IMR-90 (cell line): ENCODE measurements at regions not wholly inside any gene's neighbourhood (a gene's known extent, or its start where the extent isn't known, plus 50 kb on each side); places are given as distances from the start of the nearest gene placed in this dataset.

Source experiments
- ATAC-seq: fragments of 200-7000 bp; cut with Tn5 transposase; 2 replicates; pipeline ENCODE4 v1.9.1; 2020; ENCODE audit warnings: low read depth, mild to moderate bottlenecking, moderate library complexity
- BruUV-seq: library from RNA; stranded (reverse); fragments of 400-500 nt; replicated peaks from 2 replicates; lab custom pipeline; 2021; lab: Mats Ljungman, UMichigan
- CTCF ChIA-PET: fragments of 300-600 bp; formaldehyde crosslinking; extraction: SDS; loops from one replicate; lab custom pipeline; 2021; ENCODE audit warnings: antibody characterized with exemption; lab: Yijun Ruan, JAX
- POLR2A ChIA-PET: fragments of 300-600 bp; sonication (Branson Sonifier 250); formaldehyde crosslinking; loops from one replicate; lab custom pipeline; 2022; ENCODE audit warnings: antibody characterized with exemption; ENCODE audit not compliant: unreplicated experiment; lab: Charles Lee
- DNase-seq: peaks from one replicate; pipeline ENCODE4 v3.0.0; 2013
- H2AFZ ChIP-seq: replicated peaks from 2 replicates; pipeline ENCODE3; 2013; ENCODE audit warnings: low read length, mild to moderate bottlenecking; ENCODE audit not compliant: poor library complexity
- H2AK5ac ChIP-seq: 2 replicates; pipeline ENCODE4 v1.6.1; 2013; ENCODE audit warnings: low read depth, low read length, inconsistent platforms
- H2AK9ac ChIP-seq: replicated peaks from 2 replicates; pipeline ENCODE3; 2013; ENCODE audit warnings: mild to moderate bottlenecking, low read depth, low read length, moderate library complexity; ENCODE audit not compliant: poor library complexity
- H2BK120ac ChIP-seq: 2 replicates; pipeline ENCODE4 v1.6.1; 2013; ENCODE audit warnings: low read depth, low read length, inconsistent platforms
- H2BK15ac ChIP-seq: 3 replicates; pipeline ENCODE4 v1.6.1; 2013; ENCODE audit warnings: low read depth, low read length, inconsistent platforms
- H2BK20ac ChIP-seq: 2 replicates; pipeline ENCODE4 v1.6.1; 2013; ENCODE audit warnings: low read depth, mild to moderate bottlenecking, inconsistent platforms, low read length, moderate library complexity
- H2BK5ac ChIP-seq: 2 replicates; pipeline ENCODE4 v1.6.1; 2013; ENCODE audit warnings: mild to moderate bottlenecking, low read depth, low read length, inconsistent platforms; ENCODE audit not compliant: poor library complexity, severe bottlenecking
- H3K14ac ChIP-seq: replicated peaks from 2 replicates; pipeline ENCODE4 v1.6.1; 2013; ENCODE audit warnings: low read depth, low read length, inconsistent platforms
- H3K18ac ChIP-seq: 2 replicates; pipeline ENCODE4 v1.6.1; 2013; ENCODE audit warnings: low read depth, low read length, control low read depth
- H3K23ac ChIP-seq: 2 replicates; pipeline ENCODE4 v1.6.1; 2013; ENCODE audit warnings: low read depth, low read length, inconsistent platforms
- H3K27ac ChIP-seq: 2 replicates; pipeline ENCODE4 v1.5.1; 2013; ENCODE audit warnings: mild to moderate bottlenecking, control low read depth, low read length; ENCODE audit not compliant: insufficient read depth
- H3K27me3 ChIP-seq: 2 replicates; pipeline ENCODE4 v1.6.1; 2013; ENCODE audit warnings: low read length; ENCODE audit not compliant: control insufficient read depth, insufficient read depth
- H3K36me3 ChIP-seq: 2 replicates; pipeline ENCODE4 v1.6.1; 2013; ENCODE audit warnings: low read length, mixed read lengths; ENCODE audit not compliant: control insufficient read depth, insufficient read depth
- H3K4ac ChIP-seq: 2 replicates; pipeline ENCODE4 v1.6.1; 2013; ENCODE audit warnings: low read depth, low read length, inconsistent platforms
- H3K4me1 ChIP-seq: 2 replicates; pipeline ENCODE4 v1.6.1; 2013; ENCODE audit warnings: low read length, mixed read lengths; ENCODE audit not compliant: control insufficient read depth, insufficient read depth
- H3K4me2 ChIP-seq: 2 replicates; pipeline ENCODE4 v1.6.1; 2013; ENCODE audit warnings: low read depth, mild to moderate bottlenecking, control low read depth, low read length, moderate library complexity
- H3K4me3 ChIP-seq: 2 replicates; pipeline ENCODE4 v1.5.1; 2013; ENCODE audit warnings: low read depth, mild to moderate bottlenecking, control low read depth, low read length, moderate library complexity; ENCODE audit not compliant: insufficient read depth
- H3K56ac ChIP-seq: 2 replicates; pipeline ENCODE4 v1.6.1; 2013; ENCODE audit warnings: low read length, inconsistent platforms; ENCODE audit not compliant: insufficient read depth; ENCODE audit errors: extremely low read depth
- H3K79me1 ChIP-seq, 2 experiments: 2 replicates each; pipeline ENCODE4 v1.6.1; 2013; ENCODE audit warnings: low read length in 2 of 2, inconsistent platforms in 1 of 2, low read depth in 1 of 2
- H3K9ac ChIP-seq: 2 replicates; pipeline ENCODE4 v1.6.1; 2013; ENCODE audit warnings: low read depth, low read length, control low read depth
- H3K9me1 ChIP-seq: 2 replicates; pipeline ENCODE4 v1.6.1; 2013; ENCODE audit warnings: low read length, inconsistent platforms; ENCODE audit not compliant: insufficient read depth
- H3K9me3 ChIP-seq: 2 replicates; pipeline ENCODE4 v1.6.1; 2013; ENCODE audit warnings: low read length; ENCODE audit not compliant: control insufficient read depth, insufficient read depth
- H4K20me1 ChIP-seq: 2 replicates; pipeline ENCODE4 v1.6.1; 2013; ENCODE audit warnings: low read length, inconsistent platforms; ENCODE audit not compliant: insufficient read depth
- H4K5ac ChIP-seq: 2 replicates; pipeline ENCODE4 v1.6.1; 2013; ENCODE audit warnings: mild to moderate bottlenecking, low read depth, low read length, control low read depth
- H4K8ac ChIP-seq, 2 experiments: 2 replicates each; pipeline ENCODE4 v1.6.1; 2013; ENCODE audit warnings: low read depth in 2 of 2, low read length in 2 of 2, control low read depth in 1 of 2, inconsistent platforms in 1 of 2
- H4K91ac ChIP-seq: 2 replicates; pipeline ENCODE4 v1.6.1; 2013; ENCODE audit warnings: low read depth, low read length, inconsistent platforms; ENCODE audit not compliant: insufficient read depth
- BHLHE40 ChIP-seq: fragments of 150-350 bp; IDR thresholded peaks from 2 replicates; pipeline ENCODE4 v1.6.1; 2016; ENCODE audit warnings: mild to moderate bottlenecking, low read depth, low read length
- CEBPB ChIP-seq: IDR thresholded peaks from 2 replicates; pipeline ENCODE4 v1.6.1; 2012; ENCODE audit warnings: low read depth, low read length, improper control_type of control experiment
- CHD1 ChIP-seq: IDR thresholded peaks from 2 replicates; pipeline ENCODE4 v1.6.1; 2012; ENCODE audit warnings: low read depth, low read length, improper control_type of control experiment
- ELK1 ChIP-seq: fragments of 150-350 bp; IDR thresholded peaks from 2 replicates; pipeline ENCODE4 v1.6.1; 2016; ENCODE audit warnings: low read depth, mild to moderate bottlenecking, low read length, moderate library complexity, borderline replicate concordance
- FOS ChIP-seq: fragments of 150-350 bp; IDR thresholded peaks from 2 replicates; pipeline ENCODE4 v1.6.1; 2016; ENCODE audit warnings: low read depth, low read length
- MAFK ChIP-seq: IDR thresholded peaks from 2 replicates; pipeline ENCODE4 v1.6.1; 2012; ENCODE audit warnings: low read depth, low read length, improper control_type of control experiment
- MAZ ChIP-seq: IDR thresholded peaks from 2 replicates; pipeline ENCODE4 v1.6.1; 2012; ENCODE audit warnings: low read depth, mild to moderate bottlenecking, low read length, improper control_type of control experiment, moderate library complexity, borderline replicate concordance
- MXI1 ChIP-seq: IDR thresholded peaks from 2 replicates; pipeline ENCODE4 v1.6.1; 2012; ENCODE audit warnings: low read depth, mild to moderate bottlenecking, low read length, moderate library complexity, borderline replicate concordance
- NFE2L2 ChIP-seq: fragments of 150-350 bp; IDR thresholded peaks from 2 replicates; pipeline ENCODE4 v1.6.1; 2016; ENCODE audit warnings: low read depth, mild to moderate bottlenecking, low read length
- POLR2A ChIP-seq: IDR thresholded peaks from 2 replicates; pipeline ENCODE4 v1.6.1; 2012; ENCODE audit warnings: mild to moderate bottlenecking, low read depth, low read length
- RAD21 ChIP-seq: IDR thresholded peaks from 2 replicates; pipeline ENCODE4 v1.6.1; 2012; ENCODE audit warnings: low read length, improper control_type of control experiment
- RCOR1 ChIP-seq: IDR thresholded peaks from 2 replicates; pipeline ENCODE4 v1.6.1; 2012; ENCODE audit warnings: mild to moderate bottlenecking, low read length, improper control_type of control experiment; ENCODE audit not compliant: insufficient replicate concordance
- RFX5 ChIP-seq: IDR thresholded peaks from 2 replicates; pipeline ENCODE4 v1.8.0; 2012; ENCODE audit warnings: low read depth, mild to moderate bottlenecking, low read length, moderate library complexity
- SMC3 ChIP-seq: fragments of 150-350 bp; IDR thresholded peaks from 2 replicates; pipeline ENCODE4 v1.6.1; 2016; ENCODE audit warnings: low read depth, mild to moderate bottlenecking, antibody characterized with exemption, low read length, moderate library complexity
- WGBS, 2 experiments: methylation state at CpG; one replicate each; pipeline versions ENCODE4 v1.1.5 to v1.1.7; 2013; ENCODE audit warnings: missing lambda C conversion rate in 2 of 2; ENCODE audit not compliant: insufficient read length in 1 of 2; ENCODE audit errors: extremely low coverage in 2 of 2; 5-methylcytosine and 5-hydroxymethylcytosine counted together
- dilution Hi-C: fragments of 300-500 bp; cut with HindIII; formaldehyde crosslinking; loops from one replicate; pipeline ENCODE4 v1.14.3; 2018; ENCODE audit warnings: low sequenced_read_pairs; ENCODE audit not compliant: unreplicated experiment
- in situ Hi-C: fragments of 300-500 bp; cut with MboI; formaldehyde crosslinking; loops from 3 replicates; pipeline ENCODE4 v1.14.3; 2019; ENCODE audit warnings: low sequenced_read_pairs, inconsistent platforms, mixed read lengths
- intact Hi-C: fragments of 100-400 bp; cut with micrococcal nuclease; formaldehyde crosslinking; loops from 2 replicates; pipeline ENCODE4 v1.10.0; 2022
- TF ChIP-seq, protein P1 (sequence below): fragments of 150-350 bp; IDR thresholded peaks from 2 replicates; pipeline ENCODE4 v1.6.1; 2017; ENCODE audit warnings: mild to moderate bottlenecking, antibody characterized with exemption, low read length, low read depth
- TF ChIP-seq, protein P2 (sequence below): conservative IDR thresholded peaks from 2 replicates; pipeline ENCODE4 v1.5.1; 2012; ENCODE audit warnings: mild to moderate bottlenecking, low read depth, low read length, improper control_type of control experiment

GRCh38 chr20:10131732-10132345, 86.8 kb upstream of the SNAP25 start:
- intact Hi-C loops (no loop called here), in situ Hi-C loops (no loop called here), dilution Hi-C loops (no loop called here)
- peaks cover 13% of the 10 kb centered on the region for H3K27me3 ChIP-seq
- H3K9me1 ChIP-seq: no peaks in the 10 kb centered on the region
- H3K4me3 ChIP-seq: no peak overlapping the region
- H3K36me3 ChIP-seq: no peaks in the 10 kb centered on the region
- H3K9ac ChIP-seq: no peak overlapping the region
- no peak overlapping the region for H3K56ac ChIP-seq
- H4K8ac ChIP-seq: no peak overlapping the region
- no peak overlapping the region for H4K91ac ChIP-seq
- ATAC-seq (peak; percentile 99), DNase-seq (peak; percentile 67)
- H3K4ac ChIP-seq: no peak overlapping the region
- no TSS peak for BruUV-seq
- CTCF ChIA-PET: interaction anchor here (0.6 to 0.7 kb wide), 2 partner anchors 35 to 201 kb away, joined by 3 to 4 read pairs; no protein-coding TSS in a partner anchor
- H2BK5ac ChIP-seq: no peak overlapping the region
- H3K79me1 ChIP-seq: no peaks in the 10 kb centered on the region
- no peak overlapping the region for H2BK15ac ChIP-seq
- no peak overlapping the region; the same call in 1 of the 2 replicates for H2BK20ac ChIP-seq
- H4K20me1 ChIP-seq: no peaks in the 10 kb centered on the region
- H3K23ac ChIP-seq: no peak overlapping the region
- H4K5ac ChIP-seq: peak overlapping the region; percentile 72; the same call in 1 of the 2 replicates
- H3K18ac ChIP-seq: peak overlapping the region; percentile 57
- POLR2A ChIA-PET: no interaction called here
- no peak overlapping the region for H3K14ac ChIP-seq
- H2AK5ac ChIP-seq: no peak overlapping the region
- H3K4me2 ChIP-seq: peak overlapping the region; percentile 44; the same call in 1 of the 2 replicates
- TF ChIP-seq, protein P1, sequence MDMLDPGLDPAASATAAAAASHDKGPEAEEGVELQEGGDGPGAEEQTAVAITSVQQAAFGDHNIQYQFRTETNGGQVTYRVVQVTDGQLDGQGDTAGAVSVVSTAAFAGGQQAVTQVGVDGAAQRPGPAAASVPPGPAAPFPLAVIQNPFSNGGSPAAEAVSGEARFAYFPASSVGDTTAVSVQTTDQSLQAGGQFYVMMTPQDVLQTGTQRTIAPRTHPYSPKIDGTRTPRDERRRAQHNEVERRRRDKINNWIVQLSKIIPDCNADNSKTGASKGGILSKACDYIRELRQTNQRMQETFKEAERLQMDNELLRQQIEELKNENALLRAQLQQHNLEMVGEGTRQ: no peak
- TF ChIP-seq MXI1 (no peak), CEBPB (no peak), MAFK (no peak), CHD1 (no peak), NFE2L2 (no peak), POLR2A (no peak), BHLHE40 (no peak), RAD21 (no peak), FOS (no peak), MAZ (no peak), ELK1 (no peak), RFX5 (no peak), RCOR1 (no peak), SMC3 (no peak)
- TF ChIP-seq, protein P2, sequence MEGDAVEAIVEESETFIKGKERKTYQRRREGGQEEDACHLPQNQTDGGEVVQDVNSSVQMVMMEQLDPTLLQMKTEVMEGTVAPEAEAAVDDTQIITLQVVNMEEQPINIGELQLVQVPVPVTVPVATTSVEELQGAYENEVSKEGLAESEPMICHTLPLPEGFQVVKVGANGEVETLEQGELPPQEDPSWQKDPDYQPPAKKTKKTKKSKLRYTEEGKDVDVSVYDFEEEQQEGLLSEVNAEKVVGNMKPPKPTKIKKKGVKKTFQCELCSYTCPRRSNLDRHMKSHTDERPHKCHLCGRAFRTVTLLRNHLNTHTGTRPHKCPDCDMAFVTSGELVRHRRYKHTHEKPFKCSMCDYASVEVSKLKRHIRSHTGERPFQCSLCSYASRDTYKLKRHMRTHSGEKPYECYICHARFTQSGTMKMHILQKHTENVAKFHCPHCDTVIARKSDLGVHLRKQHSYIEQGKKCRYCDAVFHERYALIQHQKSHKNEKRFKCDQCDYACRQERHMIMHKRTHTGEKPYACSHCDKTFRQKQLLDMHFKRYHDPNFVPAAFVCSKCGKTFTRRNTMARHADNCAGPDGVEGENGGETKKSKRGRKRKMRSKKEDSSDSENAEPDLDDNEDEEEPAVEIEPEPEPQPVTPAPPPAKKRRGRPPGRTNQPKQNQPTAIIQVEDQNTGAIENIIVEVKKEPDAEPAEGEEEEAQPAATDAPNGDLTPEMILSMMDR: no peak
- H2AK9ac ChIP-seq: no peak overlapping the region
- no peak overlapping the region for H3K27ac ChIP-seq
- WGBS, 2 experiments: 5% methylated on average over 2 of the region's 8 CpGs; no CpG with 5 or more reads in 1 of the 2 experiments
- H3K9me3 ChIP-seq: no peaks in the 10 kb centered on the region
- H2AFZ ChIP-seq: peak overlapping the region; percentile 34
- H2BK120ac ChIP-seq: no peak overlapping the region
- H3K4me1 ChIP-seq: peaks cover 5% of the 10 kb centered on the region; the same call in 1 of the 2 replicates
